ENCODE measurements at regions not wholly inside any gene's neighbourhood (a gene's known extent, or its start where the extent isn't known, plus 50 kb on each side); places are given as distances from the start of the nearest gene placed in this dataset.

DNA sequence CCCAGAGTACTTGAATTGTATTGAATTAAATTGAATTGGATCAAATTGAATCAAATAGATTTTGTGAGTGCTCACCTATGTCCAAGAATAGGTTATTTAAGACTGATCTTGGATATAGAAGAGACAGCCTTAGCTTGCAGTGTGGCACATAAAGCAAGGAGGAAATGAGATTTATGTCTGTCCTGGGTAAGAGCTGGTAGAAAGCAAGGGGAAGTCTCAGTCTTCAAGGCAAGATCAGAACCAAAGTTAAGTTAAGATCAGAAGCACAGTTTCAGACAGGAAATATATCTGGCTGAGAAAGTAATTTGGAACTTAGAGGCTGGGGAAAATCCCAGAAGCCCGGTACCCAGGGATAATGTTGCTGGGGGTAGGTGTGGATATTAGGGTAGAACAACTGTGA is 244.4 kb upstream of the ARPP21 start:
- TF ChIP-seq, protein P1, sequence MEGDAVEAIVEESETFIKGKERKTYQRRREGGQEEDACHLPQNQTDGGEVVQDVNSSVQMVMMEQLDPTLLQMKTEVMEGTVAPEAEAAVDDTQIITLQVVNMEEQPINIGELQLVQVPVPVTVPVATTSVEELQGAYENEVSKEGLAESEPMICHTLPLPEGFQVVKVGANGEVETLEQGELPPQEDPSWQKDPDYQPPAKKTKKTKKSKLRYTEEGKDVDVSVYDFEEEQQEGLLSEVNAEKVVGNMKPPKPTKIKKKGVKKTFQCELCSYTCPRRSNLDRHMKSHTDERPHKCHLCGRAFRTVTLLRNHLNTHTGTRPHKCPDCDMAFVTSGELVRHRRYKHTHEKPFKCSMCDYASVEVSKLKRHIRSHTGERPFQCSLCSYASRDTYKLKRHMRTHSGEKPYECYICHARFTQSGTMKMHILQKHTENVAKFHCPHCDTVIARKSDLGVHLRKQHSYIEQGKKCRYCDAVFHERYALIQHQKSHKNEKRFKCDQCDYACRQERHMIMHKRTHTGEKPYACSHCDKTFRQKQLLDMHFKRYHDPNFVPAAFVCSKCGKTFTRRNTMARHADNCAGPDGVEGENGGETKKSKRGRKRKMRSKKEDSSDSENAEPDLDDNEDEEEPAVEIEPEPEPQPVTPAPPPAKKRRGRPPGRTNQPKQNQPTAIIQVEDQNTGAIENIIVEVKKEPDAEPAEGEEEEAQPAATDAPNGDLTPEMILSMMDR (IDR thresholded peaks at IDR 0.05; ENCODE audit: insufficient read depth, low read length): no peak
- TF ChIP-seq, protein P2, sequence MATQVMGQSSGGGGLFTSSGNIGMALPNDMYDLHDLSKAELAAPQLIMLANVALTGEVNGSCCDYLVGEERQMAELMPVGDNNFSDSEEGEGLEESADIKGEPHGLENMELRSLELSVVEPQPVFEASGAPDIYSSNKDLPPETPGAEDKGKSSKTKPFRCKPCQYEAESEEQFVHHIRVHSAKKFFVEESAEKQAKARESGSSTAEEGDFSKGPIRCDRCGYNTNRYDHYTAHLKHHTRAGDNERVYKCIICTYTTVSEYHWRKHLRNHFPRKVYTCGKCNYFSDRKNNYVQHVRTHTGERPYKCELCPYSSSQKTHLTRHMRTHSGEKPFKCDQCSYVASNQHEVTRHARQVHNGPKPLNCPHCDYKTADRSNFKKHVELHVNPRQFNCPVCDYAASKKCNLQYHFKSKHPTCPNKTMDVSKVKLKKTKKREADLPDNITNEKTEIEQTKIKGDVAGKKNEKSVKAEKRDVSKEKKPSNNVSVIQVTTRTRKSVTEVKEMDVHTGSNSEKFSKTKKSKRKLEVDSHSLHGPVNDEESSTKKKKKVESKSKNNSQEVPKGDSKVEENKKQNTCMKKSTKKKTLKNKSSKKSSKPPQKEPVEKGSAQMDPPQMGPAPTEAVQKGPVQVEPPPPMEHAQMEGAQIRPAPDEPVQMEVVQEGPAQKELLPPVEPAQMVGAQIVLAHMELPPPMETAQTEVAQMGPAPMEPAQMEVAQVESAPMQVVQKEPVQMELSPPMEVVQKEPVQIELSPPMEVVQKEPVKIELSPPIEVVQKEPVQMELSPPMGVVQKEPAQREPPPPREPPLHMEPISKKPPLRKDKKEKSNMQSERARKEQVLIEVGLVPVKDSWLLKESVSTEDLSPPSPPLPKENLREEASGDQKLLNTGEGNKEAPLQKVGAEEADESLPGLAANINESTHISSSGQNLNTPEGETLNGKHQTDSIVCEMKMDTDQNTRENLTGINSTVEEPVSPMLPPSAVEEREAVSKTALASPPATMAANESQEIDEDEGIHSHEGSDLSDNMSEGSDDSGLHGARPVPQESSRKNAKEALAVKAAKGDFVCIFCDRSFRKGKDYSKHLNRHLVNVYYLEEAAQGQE (IDR thresholded peaks at IDR 0.05; ENCODE audit: insufficient replicate concordance, low read depth): no peak
- no peak for TF ChIP-seq SPI1 (IDR thresholded peaks at IDR 0.05; ENCODE audit: borderline replicate concordance, low read depth)
- no peak for TF ChIP-seq GABPA (IDR thresholded peaks at IDR 0.05; ENCODE audit: low read depth)

Measured in HL-60 (cell line).